HepG2 (cell line): ENCODE measurements at regions not wholly inside any gene's neighbourhood (a gene's known extent, or its start where the extent isn't known, plus 50 kb on each side); places are given as distances from the start of the nearest gene placed in this dataset.

Experiments used
- ATF7 ChIP-seq, 2 experiments: fragments of 450-650 bp in 1 of 2; sonication (generic) in 1 of 2; formaldehyde crosslinking in 1 of 2; IDR thresholded peaks; 2 replicates each; pipeline versions ENCODE4 v1.4.0 to v1.6.1; 2016 to 2020; ENCODE audit warnings: antibody characterized with exemption in 1 of 2, mild to moderate bottlenecking in 1 of 2, missing genetic modification reagents in 1 of 2
- CTCF ChIP-seq: sonication (generic); formaldehyde crosslinking; IDR thresholded peaks from 2 replicates; pipeline ENCODE4 v1.5.0; 2020; ENCODE audit warnings: mild to moderate bottlenecking, missing genetic modification reagents, moderate library complexity
- EZH2 ChIP-seq: conservative IDR thresholded peaks from 2 replicates; pipeline ENCODE4 v1.6.1; 2012; ENCODE audit warnings: mild to moderate bottlenecking, low read depth, low read length, moderate library complexity
- FOXP4 ChIP-seq: sonication (generic); formaldehyde crosslinking; IDR thresholded peaks from 2 replicates; pipeline ENCODE4 v1.4.0; 2020; ENCODE audit warnings: missing genetic modification reagents
- JUN ChIP-seq: sonication (generic); formaldehyde crosslinking; IDR thresholded peaks from 2 replicates; pipeline ENCODE4 v1.4.0; 2020; ENCODE audit warnings: mild to moderate bottlenecking, missing genetic modification reagents
- NPAS2 ChIP-seq: sonication (generic); formaldehyde crosslinking; IDR thresholded peaks from 2 replicates; pipeline ENCODE4 v1.8.0; 2022; ENCODE audit warnings: mild to moderate bottlenecking, missing genetic modification reagents, borderline replicate concordance
- POLR2AphosphoS5 ChIP-seq: IDR thresholded peaks from 2 replicates; pipeline ENCODE4 v1.6.1; 2012; ENCODE audit warnings: low read depth, low read length
- RAD21 ChIP-seq: fragments of 450-650 bp; formaldehyde crosslinking; IDR thresholded peaks from 2 replicates; pipeline ENCODE4 v1.5.0; 2020; ENCODE audit warnings: mild to moderate bottlenecking
- RBAK ChIP-seq: sonication (generic); formaldehyde crosslinking; IDR thresholded peaks from 2 replicates; pipeline ENCODE4 v1.5.1; 2020; ENCODE audit warnings: mild to moderate bottlenecking, missing genetic modification reagents
- REST ChIP-seq, 2 experiments: IDR thresholded peaks; 2 replicates each; pipeline ENCODE4 v1.6.1; 2011 to 2012; ENCODE audit warnings: low read length in 2 of 2, borderline replicate concordance in 1 of 2, low read depth in 1 of 2, mild to moderate bottlenecking in 1 of 2, moderate library complexity in 1 of 2
- ZFP62 ChIP-seq: sonication (generic); formaldehyde crosslinking; IDR thresholded peaks from 2 replicates; pipeline ENCODE4 v1.4.0; 2020; ENCODE audit warnings: missing genetic modification reagents
- ZFX ChIP-seq: sonication (generic); formaldehyde crosslinking; IDR thresholded peaks from 2 replicates; pipeline ENCODE4 v1.4.0; 2020; ENCODE audit warnings: mild to moderate bottlenecking, low read depth, missing genetic modification reagents, moderate library complexity
- ZNF264 ChIP-seq: sonication (generic); formaldehyde crosslinking; IDR thresholded peaks from 2 replicates; pipeline ENCODE4 v1.4.0; 2020; ENCODE audit warnings: missing genetic modification reagents
- TF ChIP-seq, protein P1 (sequence below): sonication (generic); formaldehyde crosslinking; IDR thresholded peaks from 2 replicates; pipeline ENCODE4 v1.4.0; 2020; ENCODE audit warnings: missing genetic modification reagents, borderline replicate concordance

- no peak for TF ChIP-seq FOXP4
- TF ChIP-seq, protein P1, sequence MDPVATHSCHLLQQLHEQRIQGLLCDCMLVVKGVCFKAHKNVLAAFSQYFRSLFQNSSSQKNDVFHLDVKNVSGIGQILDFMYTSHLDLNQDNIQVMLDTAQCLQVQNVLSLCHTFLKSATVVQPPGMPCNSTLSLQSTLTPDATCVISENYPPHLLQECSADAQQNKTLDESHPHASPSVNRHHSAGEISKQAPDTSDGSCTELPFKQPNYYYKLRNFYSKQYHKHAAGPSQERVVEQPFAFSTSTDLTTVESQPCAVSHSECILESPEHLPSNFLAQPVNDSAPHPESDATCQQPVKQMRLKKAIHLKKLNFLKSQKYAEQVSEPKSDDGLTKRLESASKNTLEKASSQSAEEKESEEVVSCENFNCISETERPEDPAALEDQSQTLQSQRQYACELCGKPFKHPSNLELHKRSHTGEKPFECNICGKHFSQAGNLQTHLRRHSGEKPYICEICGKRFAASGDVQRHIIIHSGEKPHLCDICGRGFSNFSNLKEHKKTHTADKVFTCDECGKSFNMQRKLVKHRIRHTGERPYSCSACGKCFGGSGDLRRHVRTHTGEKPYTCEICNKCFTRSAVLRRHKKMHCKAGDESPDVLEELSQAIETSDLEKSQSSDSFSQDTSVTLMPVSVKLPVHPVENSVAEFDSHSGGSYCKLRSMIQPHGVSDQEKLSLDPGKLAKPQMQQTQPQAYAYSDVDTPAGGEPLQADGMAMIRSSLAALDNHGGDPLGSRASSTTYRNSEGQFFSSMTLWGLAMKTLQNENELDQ (CRISPR knock-in tag): no peak
- no peak for TF ChIP-seq POLR2AphosphoS5
- no peak for TF ChIP-seq ZFP62
- TF ChIP-seq CTCF: no peak
- TF ChIP-seq JUN (CRISPR knock-in tag): no peak
- TF ChIP-seq RAD21 (CRISPR knock-in tag): no peak
- no peak for TF ChIP-seq ATF7 (IDR thresholded peaks at IDR 0.05)
- TF ChIP-seq ATF7 (CRISPR knock-in tag; IDR thresholded peaks at IDR 0.05): no peak
- TF ChIP-seq REST (IDR thresholded peaks at IDR 0.05; ENCODE audit: borderline replicate concordance in 1 of 2, low read depth in 1 of 2, low read length in 2 of 2): no peak
- TF ChIP-seq NPAS2 (CRISPR knock-in tag): no peak
- no peak for TF ChIP-seq RBAK (CRISPR knock-in tag)
- no peak for TF ChIP-seq ZFX (CRISPR knock-in tag)
- no peak for TF ChIP-seq ZNF264 (CRISPR knock-in tag)
- TF ChIP-seq EZH2: no peak
Observed at GRCh38 chr5:54646356-54647101, 129.0 kb downstream of the SNX18 start.
